C4-2B (cell line): ENCODE measurements at regions not wholly inside any gene's neighbourhood (a gene's known extent, or its start where the extent isn't known, plus 50 kb on each side); places are given as distances from the start of the nearest gene placed in this dataset.

Source experiments
- ZFX ChIP-seq: fragments of 450-650 bp; IDR thresholded peaks from 2 replicates; pipeline ENCODE4 v1.6.1; 2017
- TF ChIP-seq, protein P1 (sequence below): fragments of 450-650 bp; conservative IDR thresholded peaks from 2 replicates; pipeline ENCODE4 v1.5.1; 2017; ENCODE audit warnings: mild to moderate bottlenecking

DNA sequence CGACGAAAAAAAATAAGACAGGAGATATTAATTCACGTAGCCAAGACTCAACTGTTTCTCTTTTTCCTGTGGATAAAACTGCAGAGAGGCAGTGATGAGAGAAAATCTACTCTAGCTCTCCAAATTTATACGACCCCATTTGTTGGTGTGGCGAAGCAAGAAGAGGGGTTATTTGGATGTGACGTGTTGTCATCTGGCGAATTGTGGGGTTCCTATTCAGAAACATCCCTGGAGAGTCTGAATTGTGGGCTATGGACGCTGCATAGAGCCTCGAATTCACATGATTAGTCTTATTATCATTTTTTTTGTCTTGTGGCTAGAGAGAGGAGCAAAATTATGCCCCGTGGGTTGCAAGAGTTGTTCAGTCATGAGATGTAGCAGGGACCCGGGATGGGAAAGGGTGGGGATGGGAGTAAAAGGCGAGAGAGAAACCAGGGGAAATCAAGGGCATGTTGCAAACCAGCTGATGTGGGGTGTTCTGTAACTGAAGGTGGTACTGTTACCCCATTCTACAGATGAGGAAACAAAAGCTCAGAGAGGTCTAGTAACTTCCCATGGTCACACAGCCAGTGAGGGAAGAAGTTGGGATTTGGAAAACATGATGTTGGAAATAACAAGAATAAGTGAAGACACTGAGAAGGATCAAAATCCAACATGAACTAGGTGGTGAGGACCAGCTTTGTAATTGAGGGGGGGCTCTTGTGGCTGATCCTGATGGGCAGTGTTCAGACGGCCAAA is 69.2 kb upstream of the SFMBT2 start:
- TF ChIP-seq, protein P1, sequence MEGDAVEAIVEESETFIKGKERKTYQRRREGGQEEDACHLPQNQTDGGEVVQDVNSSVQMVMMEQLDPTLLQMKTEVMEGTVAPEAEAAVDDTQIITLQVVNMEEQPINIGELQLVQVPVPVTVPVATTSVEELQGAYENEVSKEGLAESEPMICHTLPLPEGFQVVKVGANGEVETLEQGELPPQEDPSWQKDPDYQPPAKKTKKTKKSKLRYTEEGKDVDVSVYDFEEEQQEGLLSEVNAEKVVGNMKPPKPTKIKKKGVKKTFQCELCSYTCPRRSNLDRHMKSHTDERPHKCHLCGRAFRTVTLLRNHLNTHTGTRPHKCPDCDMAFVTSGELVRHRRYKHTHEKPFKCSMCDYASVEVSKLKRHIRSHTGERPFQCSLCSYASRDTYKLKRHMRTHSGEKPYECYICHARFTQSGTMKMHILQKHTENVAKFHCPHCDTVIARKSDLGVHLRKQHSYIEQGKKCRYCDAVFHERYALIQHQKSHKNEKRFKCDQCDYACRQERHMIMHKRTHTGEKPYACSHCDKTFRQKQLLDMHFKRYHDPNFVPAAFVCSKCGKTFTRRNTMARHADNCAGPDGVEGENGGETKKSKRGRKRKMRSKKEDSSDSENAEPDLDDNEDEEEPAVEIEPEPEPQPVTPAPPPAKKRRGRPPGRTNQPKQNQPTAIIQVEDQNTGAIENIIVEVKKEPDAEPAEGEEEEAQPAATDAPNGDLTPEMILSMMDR, result no peak
- TF ChIP-seq ZFX, result no peak
